NCI-H2196 treated with DMSO at 0.1 percent for 48 hours (cell line): ENCODE measurements at regions not wholly inside any gene's neighbourhood (a gene's known extent, or its start where the extent isn't known, plus 50 kb on each side); places are given as distances from the start of the nearest gene placed in this dataset.
"Not testable (repeated sequence)": the region's sequence is repeated elsewhere in the genome, so short reads cannot be mapped to it uniquely, and the experiment has no call there.

ENCODE experiments used
- DNase-seq: peaks from one replicate; lab custom pipeline; 2025; ENCODE audit not compliant: unreplicated experiment; lab: John Stamatoyannopoulos, UW

GRCh38 chr12:61188801-61189595 lies 1071.2 kb upstream of the USP15 start:
- no peak for DNase-seq

GRCh38 chr12:61213646-61214045 lies 1046.6 kb upstream of the USP15 start:
- DNase-seq, result no peak

- no peak for DNase-seq
Measured at GRCh38 chr12:61220337-61220736, 1039.9 kb upstream of the USP15 start.

- DNase-seq, result no peak
Measured at GRCh38 chr12:61232040-61232439, 1028.2 kb upstream of the USP15 start.

GRCh38 chr12:61250303-61250702 lies 1009.9 kb upstream of the USP15 start:
- DNase-seq, result no peak

GRCh38 chr12:61251076-61251475 lies 1009.1 kb upstream of the USP15 start:
- DNase-seq, result no peak

GRCh38 chr12:61254225-61254624 lies 1006.0 kb upstream of the USP15 start:
- DNase-seq, result no peak

- not testable (repeated sequence) for DNase-seq
Measured at GRCh38 chr12:61264294-61264693, 995.9 kb upstream of the USP15 start.

GRCh38 chr12:61267474-61267873 lies 992.7 kb upstream of the USP15 start:
- DNase-seq, result no peak

- DNase-seq, result no peak
Measured at GRCh38 chr12:61272441-61272840, 987.8 kb upstream of the USP15 start.

GRCh38 chr12:61282790-61283575 lies 977.2 kb upstream of the USP15 start:
- DNase-seq, result no peak

- no peak for DNase-seq
Measured at GRCh38 chr12:61290473-61290872, 969.7 kb upstream of the USP15 start.

GRCh38 chr12:61291647-61292046 lies 968.6 kb upstream of the USP15 start:
- no peak for DNase-seq

GRCh38 chr12:61294011-61294410 lies 966.2 kb upstream of the USP15 start:
- DNase-seq, result not testable (repeated sequence)

- no peak for DNase-seq
Measured at GRCh38 chr12:61301817-61302216, 958.4 kb upstream of the USP15 start.

GRCh38 chr12:61302282-61302681 lies 957.9 kb upstream of the USP15 start:
- no peak for DNase-seq

- no peak for DNase-seq
Measured at GRCh38 chr12:61308220-61308619, 952.0 kb upstream of the USP15 start.

- no peak for DNase-seq
Measured at GRCh38 chr12:61311413-61311812, 948.8 kb upstream of the USP15 start.

- no peak for DNase-seq
Measured at GRCh38 chr12:61348871-61349270, 911.3 kb upstream of the USP15 start.

GRCh38 chr12:61355105-61355504 lies 905.1 kb upstream of the USP15 start:
- DNase-seq, result no peak

GRCh38 chr12:61356485-61356884 lies 903.7 kb upstream of the USP15 start:
- DNase-seq, result no peak

GRCh38 chr12:61357496-61357895 lies 902.7 kb upstream of the USP15 start:
- no peak for DNase-seq
